ENCODE measurements at regions not wholly inside any gene's neighbourhood (a gene's known extent, or its start where the extent isn't known, plus 50 kb on each side); places are given as distances from the start of the nearest gene placed in this dataset.

- Histone ChIP-seq H3K23ac (ENCODE audit: insufficient read length) (no peak overlapping the region), H2AK5ac (ENCODE audit: low read depth, low read length) (no peak overlapping the region), H3K23me2 (ENCODE audit: low read depth, low read length) (no peaks in the 10 kb centered on the region), H3K4me2 (ENCODE audit: insufficient read depth in 1 of 2, low read depth in 2 of 2, low read length in 2 of 2) (no peak overlapping the region), H2BK12ac (ENCODE audit: low read depth, low read length) (no peak overlapping the region), H2BK15ac (ENCODE audit: low read length) (no peak overlapping the region), H4K5ac (ENCODE audit: insufficient read length, low read depth, low read length) (no peak overlapping the region), H2BK5ac (ENCODE audit: low read depth, low read length) (no peak overlapping the region), H2BK120ac (replicated peaks; ENCODE audit: low read depth, low read length) (no peak overlapping the region), H3K4ac (replicated peaks; ENCODE audit: insufficient read length, low read depth, low read length) (no peak overlapping the region), H3K27ac (ENCODE audit: low read depth, low read length) (no peak overlapping the region), H3K4me1 (replicated peaks in 1 of 4; ENCODE audit: control insufficient read depth in 3 of 4, insufficient read depth in 4 of 4, low read length in 3 of 4) (no peaks in the 10 kb centered on the region), H3K9me3 (ENCODE audit: insufficient read depth in 2 of 2, low read depth in 1 of 2, low read length in 1 of 2) (no peaks in the 10 kb centered on the region), H3K4me3 (ENCODE audit: extremely low read depth in 1 of 4, insufficient read depth in 2 of 4, low read depth in 3 of 4, low read length in 4 of 4) (no peak overlapping the region), H3K36me3 (ENCODE audit: control insufficient read depth in 2 of 4, insufficient read depth in 4 of 4, low read length in 3 of 4) (no peaks in the 10 kb centered on the region), H2BK20ac (ENCODE audit: low read length) (no peak overlapping the region), H4K20me1 (replicated peaks in 1 of 2; ENCODE audit: control insufficient read depth in 1 of 2, insufficient read depth in 2 of 2, low read length in 2 of 2) (no peaks in the 10 kb centered on the region), H4K91ac (replicated peaks; ENCODE audit: insufficient read length, low read length) (no peak overlapping the region), H2AFZ (ENCODE audit: low read length) (no peak overlapping the region), H3K79me1 (ENCODE audit: low read depth, low read length) (no peaks in the 10 kb centered on the region), H3K9ac (replicated peaks in 1 of 4; ENCODE audit: extremely low read depth in 1 of 4, low read depth in 3 of 4, low read length in 3 of 4) (no peak overlapping the region), H3K14ac (ENCODE audit: insufficient read length) (no peak overlapping the region), H3K79me2 (ENCODE audit: control insufficient read depth in 1 of 2, insufficient read depth in 2 of 2, low read length in 2 of 2) (no peaks in the 10 kb centered on the region), H4K8ac (ENCODE audit: extremely low read depth, insufficient read depth, low read length) (no peak overlapping the region), H3K56ac (replicated peaks; ENCODE audit: insufficient read length, low read depth, low read length) (no peak overlapping the region), H3K18ac (ENCODE audit: extremely low read depth, low read length) (no peak overlapping the region), H3K27me3 (replicated peaks in 1 of 4; ENCODE audit: control insufficient read depth in 3 of 4, extremely low read depth in 1 of 4, insufficient read depth in 3 of 4, low read length in 3 of 4) (no peaks in the 10 kb centered on the region)
- CTCF ChIA-PET (ENCODE audit: partially characterized antibody) = no interaction called here
- DNase-seq (ENCODE audit: low read depth in 1 of 2, low spot score in 2 of 2) (no peak), FAIRE-seq (no peak)
- WGBS, 2 experiments (ENCODE audit: extremely low coverage in 1 of 2, insufficient coverage in 1 of 2, insufficient read length in 1 of 2, insufficient replicate concordance in 2 of 2, low coverage in 1 of 2, low lambda C conversion rate in 2 of 2, missing lambda C conversion rate in 1 of 2) = 87% methylated on average over 1 of the region's 1 CpG; no CpG with 5 or more reads in 1 of the 2 experiments
- POLR2A ChIA-PET (ENCODE audit: partially characterized antibody) = no interaction called here
- no peak for TF ChIP-seq CHD1 (IDR thresholded peaks at IDR 0.05; ENCODE audit: low read depth, low read length)
- no peak for TF ChIP-seq RAD21 (IDR thresholded peaks at IDR 0.05 in 1 of 2, conservative IDR thresholded peaks at IDR 0.05 in 1 of 2; ENCODE audit: low read depth in 2 of 2, low read length in 2 of 2)
- no peak for TF ChIP-seq JUND (IDR thresholded peaks at IDR 0.05; ENCODE audit: low read length)
- no peak for TF ChIP-seq MAFK (IDR thresholded peaks at IDR 0.05; ENCODE audit: low read depth, low read length)
- TF ChIP-seq SUZ12 (IDR thresholded peaks at IDR 0.05; ENCODE audit: low read length) = no peak
- no peak for TF ChIP-seq TAF7 (optimal IDR thresholded peaks at IDR 0.05; ENCODE audit: borderline replicate concordance, low read depth, low read length)
- no peak for TF ChIP-seq YY1 (IDR thresholded peaks at IDR 0.05; ENCODE audit: low read depth, low read length)
- no peak for TF ChIP-seq SP4 (IDR thresholded peaks at IDR 0.05; ENCODE audit: low read length)
- TF ChIP-seq ZNF274 (IDR thresholded peaks at IDR 0.05; ENCODE audit: borderline replicate concordance, extremely low read depth, low read length) = no peak
- no peak for TF ChIP-seq SRF (IDR thresholded peaks at IDR 0.05; ENCODE audit: low read depth, low read length)
- TF ChIP-seq BACH1 (IDR thresholded peaks at IDR 0.05; ENCODE audit: low read length) = no peak
- TF ChIP-seq E2F6 (IDR thresholded peaks at IDR 0.05) = no peak
- no peak for TF ChIP-seq SIRT6 (IDR thresholded peaks at IDR 0.05; ENCODE audit: low read length)
- no peak for TF ChIP-seq HDAC2 (IDR thresholded peaks at IDR 0.05; ENCODE audit: borderline replicate concordance in 1 of 2, low read depth in 2 of 2, low read length in 2 of 2)
- TF ChIP-seq CEBPB (IDR thresholded peaks at IDR 0.05; ENCODE audit: low read depth, low read length) = no peak
Measured at GRCh38 chr3:89017531-89017930, 89.9 kb upstream of the EPHA3 start.

Data from H1 (cell line).